GM10266 (cell line): ENCODE measurements at regions not wholly inside any gene's neighbourhood (a gene's known extent, or its start where the extent isn't known, plus 50 kb on each side); places are given as distances from the start of the nearest gene placed in this dataset.
A peak's percentile ranks its signal among the peaks of the same experiment; 100 is the strongest.
"Not testable (repeated sequence)": the region's sequence is repeated elsewhere in the genome, so short reads cannot be mapped to it uniquely, and the experiment has no call there.

Source experiments
- DNase-seq: peaks from one replicate; pipeline ENCODE4 v3.0.0; 2012; ENCODE audit errors: extremely low spot score
- CTCF ChIP-seq: IDR thresholded peaks from 2 replicates; pipeline ENCODE4 v1.5.1; 2012; ENCODE audit warnings: mild to moderate bottlenecking, low read depth; ENCODE audit not compliant: control insufficient read depth, insufficient read depth; ENCODE audit errors: missing control alignments

DNA sequence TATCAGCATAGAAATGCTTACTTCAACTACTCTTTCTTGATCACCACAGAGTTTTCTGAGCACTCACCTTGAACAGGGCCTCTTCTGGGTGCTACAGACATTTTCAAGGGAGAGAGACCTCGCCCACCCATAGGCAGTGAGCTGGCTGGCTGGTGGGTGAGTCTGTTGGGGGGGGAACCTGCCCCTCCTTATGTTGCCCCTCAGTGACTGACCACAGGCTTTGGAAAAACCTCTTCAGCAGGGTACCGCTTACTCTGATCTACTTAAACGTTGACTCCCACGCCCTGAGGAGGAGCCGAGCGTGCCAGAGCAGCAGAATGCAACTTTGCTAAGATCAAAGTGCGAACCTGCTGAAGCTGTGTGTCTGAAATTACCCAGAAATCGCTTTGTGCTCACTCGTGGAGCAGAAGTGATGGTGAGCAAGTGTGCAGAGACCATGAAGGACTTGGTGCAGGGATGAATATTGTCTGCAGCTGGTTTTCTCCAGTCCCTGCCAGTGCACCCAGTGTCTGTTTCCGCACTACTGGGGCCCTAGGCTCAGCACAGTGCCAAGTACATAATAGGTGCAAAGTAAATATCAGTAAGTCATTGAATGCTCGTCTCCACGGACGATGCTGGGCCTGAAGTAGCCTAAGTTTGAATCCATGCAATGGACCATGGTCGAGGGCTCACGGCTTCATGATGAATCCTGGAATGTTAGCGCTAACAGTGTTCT, 158.7 kb upstream of the IRF2BP2 start:
- TF ChIP-seq CTCF = no peak
- DNase-seq = peak; percentile 14

GRCh38 chr1:234768171-234768568, 158.2 kb upstream of the IRF2BP2 start:
- peak; percentile 47 for DNase-seq
- TF ChIP-seq CTCF = peak; percentile 32

- no peak for DNase-seq
- no peak for TF ChIP-seq CTCF
Measured at GRCh38 chr1:234765672-234766071, 155.7 kb upstream of the IRF2BP2 start.

DNA sequence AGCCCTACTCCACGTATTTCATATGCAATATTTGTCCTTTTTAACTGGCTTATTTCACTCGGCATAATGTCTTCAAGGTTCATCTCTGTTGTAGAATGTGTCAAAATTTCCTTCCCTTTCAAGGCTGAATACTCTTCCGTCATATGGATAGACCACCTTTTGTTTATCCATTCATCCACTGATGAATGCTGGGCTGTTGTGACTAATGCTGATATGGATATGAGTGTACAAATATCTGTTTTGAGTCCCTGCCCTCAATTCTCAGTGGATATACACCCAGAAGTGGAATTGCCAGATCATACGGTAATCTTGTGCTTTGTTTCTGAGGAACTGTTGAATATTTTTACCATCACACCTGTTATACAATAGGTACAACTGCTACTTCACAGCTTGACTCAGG, 155.2 kb upstream of the IRF2BP2 start:
- TF ChIP-seq CTCF = no peak
- no peak for DNase-seq

- TF ChIP-seq CTCF = no peak
- no peak for DNase-seq
Measured at GRCh38 chr1:234763910-234764309, 153.9 kb upstream of the IRF2BP2 start.

- no peak for DNase-seq
- no peak for TF ChIP-seq CTCF
Measured at GRCh38 chr1:234763367-234763766, 153.4 kb upstream of the IRF2BP2 start.

DNA sequence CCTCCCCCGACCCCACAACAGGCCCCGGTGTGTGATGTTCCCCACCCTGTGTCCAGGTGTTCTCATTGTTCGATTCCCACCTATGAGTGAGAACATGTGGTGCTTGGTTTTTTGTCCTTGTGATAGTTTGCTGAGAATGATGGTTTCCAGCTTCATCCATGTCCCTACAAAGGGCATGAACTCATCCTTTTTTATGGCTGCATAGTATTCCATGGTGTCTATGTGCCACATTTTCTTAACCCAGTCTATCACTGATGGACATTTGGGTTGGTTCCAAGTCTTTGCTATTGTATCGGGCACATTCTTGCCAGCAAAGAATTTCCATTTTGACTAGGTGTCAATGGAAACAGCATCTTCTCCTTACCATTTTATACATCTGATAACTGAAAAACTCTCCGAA, 152.1 kb upstream of the IRF2BP2 start:
- DNase-seq = not testable (repeated sequence)

- TF ChIP-seq CTCF = no peak
- DNase-seq = no peak
Measured at GRCh38 chr1:234760303-234760723, 150.3 kb upstream of the IRF2BP2 start.
